ENCODE measurements at regions not wholly inside any gene's neighbourhood (a gene's known extent, or its start where the extent isn't known, plus 50 kb on each side); places are given as distances from the start of the nearest gene placed in this dataset.

- intact Hi-C loops (cut with micrococcal nuclease; ENCODE audit: unreplicated experiment): loop anchor here (5.0 kb wide), 1 partner anchor 214 kb away; no protein-coding TSS in a partner anchor
- peak overlapping the region; percentile 77 for H3K4me2 ChIP-seq (ENCODE audit: control insufficient read depth, insufficient read depth)
- H3K27ac ChIP-seq (ENCODE audit: control insufficient read depth, insufficient read depth): peak overlapping the region; percentile 92
- H3K27me3 ChIP-seq (replicated peaks in 1 of 2; ENCODE audit: control insufficient read depth in 2 of 2, insufficient read depth in 2 of 2, low read length in 1 of 2): no peaks in the 10 kb centered on the region
- peak; percentile 7 for FAIRE-seq
- ChIA-PET RAD21 (ENCODE audit: unreplicated experiment) (interaction anchor here (0.9 to 13.0 kb wide), 15 partner anchors 9 to 336 kb away, joined by 3 to 462 read pairs (median 10); no protein-coding TSS in a partner anchor), SMC1A (ENCODE audit: uncharacterized antibody, unreplicated experiment) (interaction anchor here (0.7 to 15.4 kb wide), 18 partner anchors 10 to 249 kb away, joined by 3 to 526 read pairs (median 10); partner anchors contain the start of gene BCAT1), POLR2A (interaction anchor here (0.9 to 13.3 kb wide), 13 partner anchors 8 to 104 kb away, joined by 3 to 297 read pairs (median 11); no protein-coding TSS in a partner anchor), CTCF (interaction anchor here (0.6 to 9.8 kb wide), 11 partner anchors 10 to 213 kb away, joined by 3 to 141 read pairs (median 5); no protein-coding TSS in a partner anchor)
- H3K79me2 ChIP-seq (ENCODE audit: control insufficient read depth, insufficient read depth, low read length): peaks cover 37% of the 10 kb centered on the region
- WGBS (ENCODE audit: insufficient coverage, insufficient replicate concordance, low lambda C conversion rate, missing lambda C conversion rate): 12% methylated on average over 6 of the region's 6 CpGs
- TSS peak; percentile 58 for BruUV-seq (replicated peaks)
- H3K9me3 ChIP-seq (replicated peaks; ENCODE audit: control insufficient read depth, insufficient read depth, low read length): peaks cover 5% of the 10 kb centered on the region
- H3K4me3 ChIP-seq: peak overlapping the region; percentile 83; the same call in 1 of the 2 replicates
- peaks cover 8% of the 10 kb centered on the region; the same call in 1 of the 2 replicates for H3K4me1 ChIP-seq (ENCODE audit: control insufficient read depth, insufficient read depth, low read length)
- no peaks in the 10 kb centered on the region for H4K20me1 ChIP-seq (ENCODE audit: control insufficient read depth, insufficient read depth)
- no peak for DNase-seq (ENCODE audit: low read depth, low spot score)
- TF ChIP-seq FOXK2 (IDR thresholded peaks at IDR 0.05): no peak
- peak; percentile 76 for TF ChIP-seq MLLT1 (IDR thresholded peaks at IDR 0.05)
- 0 out of 2 replicates have a peak, but pooled peaks have one; percentile 19 for TF ChIP-seq IRF4 (IDR thresholded peaks at IDR 0.05; ENCODE audit: low read depth, low read length)
- TF ChIP-seq BACH1 (IDR thresholded peaks at IDR 0.05; ENCODE audit: borderline replicate concordance): 0 out of 2 replicates have a peak, but pooled peaks have one; percentile 21
- 0 out of 2 replicates have a peak, but pooled peaks have one; percentile 10 for TF ChIP-seq ZBTB40 (IDR thresholded peaks at IDR 0.05; ENCODE audit: borderline replicate concordance)
- TF ChIP-seq RCOR1 (conservative IDR thresholded peaks at IDR 0.05; ENCODE audit: low read depth, low read length): no peak
- TF ChIP-seq SKIL (IDR thresholded peaks at IDR 0.05; ENCODE audit: low read depth, poor library complexity, severe bottlenecking): no peak
- no peak for ATAC-seq
- H2AFZ ChIP-seq (ENCODE audit: control insufficient read depth, low read depth, low read length): peak overlapping the region; percentile 41
- peak overlapping the region; percentile 72 for H3K9ac ChIP-seq (ENCODE audit: control insufficient read depth, insufficient read depth, low read length)
- in situ Hi-C loops (cut with MboI): no loop called here
- H3K36me3 ChIP-seq (ENCODE audit: control insufficient read depth in 2 of 2, insufficient read depth in 2 of 2, low read length in 1 of 2): 0 out of 4 replicates have a peak, but pooled peaks cover 0 to 2% of the 10 kb centered on the region in 2 experiments
Observed at GRCh38 chr12:25051171-25051570, 102.3 kb upstream of the BCAT1 start.
